H1 (cell line): ENCODE measurements at regions not wholly inside any gene's neighbourhood (a gene's known extent, or its start where the extent isn't known, plus 50 kb on each side); places are given as distances from the start of the nearest gene placed in this dataset.

Source experiments
- TF ChIP-seq, protein P1 (sequence below): IDR thresholded peaks from 2 replicates; pipeline ENCODE4 v1.6.1; 2011; ENCODE audit warnings: low read length, improper control_type of control experiment
- TF ChIP-seq, protein P2 (sequence below), 3 experiments: IDR thresholded peaks; 1 replicate in 2 of 3; 2 replicates in 1 of 3; pipeline versions ENCODE4 v1.5.1 to v1.6.1; 2011; ENCODE audit warnings: low read length in 3 of 3, mild to moderate bottlenecking in 3 of 3, inconsistent platforms in 2 of 3, low read depth in 1 of 3, moderate library complexity in 1 of 3; ENCODE audit not compliant: insufficient read depth in 1 of 3; ENCODE audit errors: control extremely low read depth in 1 of 3

GRCh38 chr11:119501777-119502405, 78.9 kb upstream of the THY1 start:
- TF ChIP-seq, protein P1, sequence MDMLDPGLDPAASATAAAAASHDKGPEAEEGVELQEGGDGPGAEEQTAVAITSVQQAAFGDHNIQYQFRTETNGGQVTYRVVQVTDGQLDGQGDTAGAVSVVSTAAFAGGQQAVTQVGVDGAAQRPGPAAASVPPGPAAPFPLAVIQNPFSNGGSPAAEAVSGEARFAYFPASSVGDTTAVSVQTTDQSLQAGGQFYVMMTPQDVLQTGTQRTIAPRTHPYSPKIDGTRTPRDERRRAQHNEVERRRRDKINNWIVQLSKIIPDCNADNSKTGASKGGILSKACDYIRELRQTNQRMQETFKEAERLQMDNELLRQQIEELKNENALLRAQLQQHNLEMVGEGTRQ = no peak
- TF ChIP-seq, protein P2, sequence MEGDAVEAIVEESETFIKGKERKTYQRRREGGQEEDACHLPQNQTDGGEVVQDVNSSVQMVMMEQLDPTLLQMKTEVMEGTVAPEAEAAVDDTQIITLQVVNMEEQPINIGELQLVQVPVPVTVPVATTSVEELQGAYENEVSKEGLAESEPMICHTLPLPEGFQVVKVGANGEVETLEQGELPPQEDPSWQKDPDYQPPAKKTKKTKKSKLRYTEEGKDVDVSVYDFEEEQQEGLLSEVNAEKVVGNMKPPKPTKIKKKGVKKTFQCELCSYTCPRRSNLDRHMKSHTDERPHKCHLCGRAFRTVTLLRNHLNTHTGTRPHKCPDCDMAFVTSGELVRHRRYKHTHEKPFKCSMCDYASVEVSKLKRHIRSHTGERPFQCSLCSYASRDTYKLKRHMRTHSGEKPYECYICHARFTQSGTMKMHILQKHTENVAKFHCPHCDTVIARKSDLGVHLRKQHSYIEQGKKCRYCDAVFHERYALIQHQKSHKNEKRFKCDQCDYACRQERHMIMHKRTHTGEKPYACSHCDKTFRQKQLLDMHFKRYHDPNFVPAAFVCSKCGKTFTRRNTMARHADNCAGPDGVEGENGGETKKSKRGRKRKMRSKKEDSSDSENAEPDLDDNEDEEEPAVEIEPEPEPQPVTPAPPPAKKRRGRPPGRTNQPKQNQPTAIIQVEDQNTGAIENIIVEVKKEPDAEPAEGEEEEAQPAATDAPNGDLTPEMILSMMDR (IDR thresholded peaks at IDR 0.05; ENCODE audit: control extremely low read depth in 1 of 3, insufficient read depth in 1 of 3, low read depth in 1 of 3, low read length in 3 of 3) = no peak
